ENCODE measurements at regions not wholly inside any gene's neighbourhood (a gene's known extent, or its start where the extent isn't known, plus 50 kb on each side); places are given as distances from the start of the nearest gene placed in this dataset.
"Not testable (repeated sequence)": the region's sequence is repeated elsewhere in the genome, so short reads cannot be mapped to it uniquely, and the experiment has no call there.

DNA sequence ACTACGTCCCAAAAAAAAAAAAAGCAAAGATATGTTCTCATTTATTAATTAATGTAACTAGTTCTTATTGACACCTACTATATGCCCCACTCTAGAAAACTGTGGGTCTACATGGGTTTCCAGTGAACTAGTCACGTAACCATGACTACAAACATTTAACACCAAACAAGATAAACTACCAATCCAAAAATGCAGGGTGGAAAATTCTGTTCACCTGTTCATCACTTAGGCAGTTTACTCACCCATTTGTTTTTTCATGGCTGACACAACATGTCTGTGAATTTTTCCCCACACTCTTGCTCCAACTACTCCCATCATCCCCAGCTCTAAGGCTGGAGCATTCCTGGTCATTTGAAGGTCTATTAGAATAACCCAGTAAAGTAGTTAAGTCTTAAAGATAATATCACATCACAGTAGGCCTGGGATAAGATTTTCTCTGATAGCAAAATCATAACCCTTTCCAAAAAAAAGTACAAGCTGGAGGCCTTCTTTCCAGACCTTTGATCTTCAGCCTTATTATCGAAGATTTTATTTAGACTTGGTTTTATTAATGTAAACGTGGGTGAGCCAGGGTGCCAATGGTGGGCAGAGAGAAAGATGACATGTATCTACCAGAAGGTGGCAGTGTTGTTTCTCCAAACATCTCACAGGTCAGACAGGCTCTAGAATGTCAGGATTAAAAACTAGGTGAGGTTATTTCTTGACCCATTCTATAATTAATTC is 61.6 kb upstream of the DAAM1 start:
- no peak overlapping the region for H3K9ac ChIP-seq (ENCODE audit: low read length)
- peaks cover 9% of the 10 kb centered on the region for H3K4me1 ChIP-seq (ENCODE audit: control insufficient read depth, insufficient read depth, low read length)
- H3K27me3 ChIP-seq (ENCODE audit: control insufficient read depth, insufficient read depth, low read length), result no peaks in the 10 kb centered on the region
- no peaks in the 10 kb centered on the region for H3K36me3 ChIP-seq (ENCODE audit: control insufficient read depth, insufficient read depth, low read length)
- H3K27ac ChIP-seq (ENCODE audit: low read depth, low read length), result no peak overlapping the region
- H3K4me3 ChIP-seq (ENCODE audit: low read length), result no peak overlapping the region

GRCh38 chr14:59127437-59127732 is 61.1 kb upstream of the DAAM1 start:
- H3K27me3 ChIP-seq (ENCODE audit: control insufficient read depth, insufficient read depth, low read length), result no peaks in the 10 kb centered on the region
- H3K27ac ChIP-seq (ENCODE audit: low read depth, low read length), result no peak overlapping the region
- H3K4me3 ChIP-seq (ENCODE audit: low read length), result no peak overlapping the region
- H3K36me3 ChIP-seq (ENCODE audit: control insufficient read depth, insufficient read depth, low read length), result no peaks in the 10 kb centered on the region
- H3K4me1 ChIP-seq (ENCODE audit: control insufficient read depth, insufficient read depth, low read length), result peaks cover 10% of the 10 kb centered on the region
- no peak overlapping the region for H3K9ac ChIP-seq (ENCODE audit: low read length)

GRCh38 chr14:59130462-59130861 is 58.0 kb upstream of the DAAM1 start:
- peak overlapping the region; percentile 3 for H3K4me3 ChIP-seq (ENCODE audit: low read length)
- no peaks in the 10 kb centered on the region for H3K36me3 ChIP-seq (ENCODE audit: control insufficient read depth, insufficient read depth, low read length)
- peaks cover 14% of the 10 kb centered on the region for H3K4me1 ChIP-seq (ENCODE audit: control insufficient read depth, insufficient read depth, low read length)
- no peak overlapping the region for H3K9ac ChIP-seq (ENCODE audit: low read length)
- H3K27me3 ChIP-seq (ENCODE audit: control insufficient read depth, insufficient read depth, low read length), result no peaks in the 10 kb centered on the region
- peak overlapping the region; percentile 26 for H3K27ac ChIP-seq (ENCODE audit: low read depth, low read length)

DNA sequence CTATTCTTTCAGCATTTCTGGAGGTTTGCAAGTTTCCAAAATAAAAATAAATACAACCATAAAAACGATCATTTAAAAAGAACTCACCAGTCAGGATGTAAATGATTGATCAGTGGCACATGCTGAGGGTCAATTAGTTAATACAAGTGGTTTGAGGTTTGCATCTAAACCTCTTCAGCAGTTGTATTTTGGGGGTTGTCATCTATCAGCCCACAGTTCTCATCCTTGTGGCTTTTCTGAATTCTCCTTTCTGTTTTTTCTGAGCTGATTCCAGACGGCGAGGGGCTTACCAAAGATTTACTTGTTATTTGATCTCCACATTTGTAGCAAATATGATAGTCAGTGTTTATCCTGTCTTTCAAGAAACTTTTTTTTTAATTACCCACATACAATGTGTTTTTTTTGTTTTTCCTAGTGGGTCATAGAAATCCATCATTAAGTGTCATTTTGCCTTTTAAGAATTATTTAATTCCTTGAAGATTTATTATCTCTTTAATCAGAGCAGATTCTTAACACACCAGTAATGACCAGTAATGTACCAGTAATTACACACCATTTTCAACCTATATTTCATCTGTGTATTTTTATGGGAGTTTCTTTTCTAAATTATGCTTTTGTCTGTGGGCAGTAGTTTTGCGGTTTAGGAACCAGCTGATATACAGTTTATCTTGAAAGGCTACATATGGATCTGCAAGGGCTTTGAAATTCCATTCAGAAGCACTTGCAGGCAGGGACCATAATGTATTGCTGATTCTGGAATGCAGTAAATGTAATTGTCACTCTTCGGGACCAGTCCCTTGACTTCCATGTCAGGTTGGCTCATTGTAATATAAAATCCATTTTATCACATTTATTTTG is 56.3 kb upstream of the DAAM1 start:
- H3K4me3 ChIP-seq (ENCODE audit: low read length), result no peak overlapping the region
- no peaks in the 10 kb centered on the region for H3K36me3 ChIP-seq (ENCODE audit: control insufficient read depth, insufficient read depth, low read length)
- H3K9ac ChIP-seq (ENCODE audit: low read length), result no peak overlapping the region
- no peaks in the 10 kb centered on the region for H3K27me3 ChIP-seq (ENCODE audit: control insufficient read depth, insufficient read depth, low read length)
- no peak overlapping the region for H3K27ac ChIP-seq (ENCODE audit: low read depth, low read length)
- peaks cover 14% of the 10 kb centered on the region for H3K4me1 ChIP-seq (ENCODE audit: control insufficient read depth, insufficient read depth, low read length)

- peaks cover 14% of the 10 kb centered on the region for H3K4me1 ChIP-seq (ENCODE audit: control insufficient read depth, insufficient read depth, low read length)
- no peaks in the 10 kb centered on the region for H3K36me3 ChIP-seq (ENCODE audit: control insufficient read depth, insufficient read depth, low read length)
- no peak overlapping the region for H3K9ac ChIP-seq (ENCODE audit: low read length)
- H3K4me3 ChIP-seq (ENCODE audit: low read length), result no peak overlapping the region
- no peaks in the 10 kb centered on the region for H3K27me3 ChIP-seq (ENCODE audit: control insufficient read depth, insufficient read depth, low read length)
- H3K27ac ChIP-seq (ENCODE audit: low read depth, low read length), result no peak overlapping the region
Measured at GRCh38 chr14:59132796-59133494, 55.5 kb upstream of the DAAM1 start.

GRCh38 chr14:59133709-59134108 is 54.8 kb upstream of the DAAM1 start:
- Histone ChIP-seq H3K4me3 (ENCODE audit: low read length) (no peak overlapping the region), H3K9ac (ENCODE audit: low read length) (no peak overlapping the region), H3K27ac (ENCODE audit: low read depth, low read length) (no peak overlapping the region), H3K27me3 (ENCODE audit: control insufficient read depth, insufficient read depth, low read length) (no peaks in the 10 kb centered on the region), H3K36me3 (ENCODE audit: control insufficient read depth, insufficient read depth, low read length) (no peaks in the 10 kb centered on the region), H3K4me1 (ENCODE audit: control insufficient read depth, insufficient read depth, low read length) (peaks cover 13% of the 10 kb centered on the region)

- H3K4me1 ChIP-seq (ENCODE audit: control insufficient read depth, insufficient read depth, low read length), result peaks cover 7% of the 10 kb centered on the region
- H3K4me3 ChIP-seq (ENCODE audit: low read length), result no peak overlapping the region
- no peaks in the 10 kb centered on the region for H3K27me3 ChIP-seq (ENCODE audit: control insufficient read depth, insufficient read depth, low read length)
Measured at GRCh38 chr14:59134307-59134706, 54.2 kb upstream of the DAAM1 start.

GRCh38 chr14:59137256-59137655 is 51.2 kb upstream of the DAAM1 start:
- Histone ChIP-seq H3K9ac (ENCODE audit: low read length) (no peak overlapping the region), H3K4me3 (ENCODE audit: low read length) (no peak overlapping the region), H3K27me3 (ENCODE audit: control insufficient read depth, insufficient read depth, low read length) (no peaks in the 10 kb centered on the region)

More at GRCh38 chr14:59134307-59134706, 54.2 kb upstream of the DAAM1 start:
- no peak overlapping the region for H3K9ac ChIP-seq (ENCODE audit: low read length)
- H3K36me3 ChIP-seq (ENCODE audit: control insufficient read depth, insufficient read depth, low read length), result no peaks in the 10 kb centered on the region
- no peak overlapping the region for H3K27ac ChIP-seq (ENCODE audit: low read depth, low read length)

GRCh38 chr14:59138576-59138975 is 49.9 kb upstream of the DAAM1 start:
- not testable (repeated sequence) for H3K27me3 ChIP-seq (ENCODE audit: control insufficient read depth, insufficient read depth, low read length); H3K4me3 ChIP-seq (ENCODE audit: low read length); H3K36me3 ChIP-seq (ENCODE audit: control insufficient read depth, insufficient read depth, low read length); H3K4me1 ChIP-seq (ENCODE audit: control insufficient read depth, insufficient read depth, low read length); H3K9ac ChIP-seq (ENCODE audit: low read length); H3K27ac ChIP-seq (ENCODE audit: low read depth, low read length)

More at GRCh38 chr14:59137256-59137655, 51.2 kb upstream of the DAAM1 start:
- Histone ChIP-seq H3K27ac (ENCODE audit: low read depth, low read length) (no peak overlapping the region), H3K36me3 (ENCODE audit: control insufficient read depth, insufficient read depth, low read length) (no peaks in the 10 kb centered on the region), H3K4me1 (ENCODE audit: control insufficient read depth, insufficient read depth, low read length) (peaks cover 5% of the 10 kb centered on the region)
